ENCODE measurements at regions not wholly inside any gene's neighbourhood (a gene's known extent, or its start where the extent isn't known, plus 50 kb on each side); places are given as distances from the start of the nearest gene placed in this dataset.

DNA sequence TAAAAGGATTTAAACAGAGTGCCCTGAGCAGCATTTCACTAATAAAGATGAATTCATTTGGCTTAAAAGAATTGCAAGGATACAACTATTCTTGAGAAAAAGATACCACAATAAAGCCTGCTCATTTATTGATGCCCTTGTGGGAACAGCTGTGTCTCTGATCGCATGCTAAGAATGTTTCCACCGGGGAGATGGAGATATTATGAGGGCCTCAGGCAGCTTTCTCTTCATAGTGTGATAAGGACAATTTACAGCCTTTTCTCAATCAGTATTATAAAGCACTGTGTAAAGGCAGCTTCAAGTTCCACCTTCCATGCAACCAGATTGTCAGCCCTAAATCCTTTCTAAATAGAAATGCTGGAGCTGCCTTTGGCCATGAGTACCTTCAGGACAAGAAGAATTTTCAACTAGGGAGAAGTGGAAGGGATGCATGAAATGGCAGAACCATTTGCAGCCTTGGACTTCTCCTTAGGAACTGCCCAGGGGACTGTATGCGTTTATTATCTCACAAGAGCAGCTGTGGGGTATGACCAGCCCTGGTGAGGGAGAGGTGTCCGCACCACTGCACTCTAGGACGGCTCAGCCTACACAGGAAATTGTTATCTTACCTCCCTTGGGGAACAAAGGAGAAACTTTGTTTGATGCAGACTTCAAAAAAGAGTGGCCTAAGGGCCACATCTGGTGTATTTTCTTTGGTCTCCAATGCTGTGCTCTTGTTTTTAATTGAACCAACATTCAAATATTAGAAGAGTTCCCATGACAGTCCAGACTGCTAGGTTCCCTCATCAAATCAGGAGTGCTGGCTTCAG is 116.9 kb upstream of the PCGF5 start:
- ChIA-PET CTCF (no interaction called here), POLR2A (ENCODE audit: low non-redundant PET) (no interaction called here)
- no peak overlapping the region for H3K27ac ChIP-seq
- TF ChIP-seq, protein P1, sequence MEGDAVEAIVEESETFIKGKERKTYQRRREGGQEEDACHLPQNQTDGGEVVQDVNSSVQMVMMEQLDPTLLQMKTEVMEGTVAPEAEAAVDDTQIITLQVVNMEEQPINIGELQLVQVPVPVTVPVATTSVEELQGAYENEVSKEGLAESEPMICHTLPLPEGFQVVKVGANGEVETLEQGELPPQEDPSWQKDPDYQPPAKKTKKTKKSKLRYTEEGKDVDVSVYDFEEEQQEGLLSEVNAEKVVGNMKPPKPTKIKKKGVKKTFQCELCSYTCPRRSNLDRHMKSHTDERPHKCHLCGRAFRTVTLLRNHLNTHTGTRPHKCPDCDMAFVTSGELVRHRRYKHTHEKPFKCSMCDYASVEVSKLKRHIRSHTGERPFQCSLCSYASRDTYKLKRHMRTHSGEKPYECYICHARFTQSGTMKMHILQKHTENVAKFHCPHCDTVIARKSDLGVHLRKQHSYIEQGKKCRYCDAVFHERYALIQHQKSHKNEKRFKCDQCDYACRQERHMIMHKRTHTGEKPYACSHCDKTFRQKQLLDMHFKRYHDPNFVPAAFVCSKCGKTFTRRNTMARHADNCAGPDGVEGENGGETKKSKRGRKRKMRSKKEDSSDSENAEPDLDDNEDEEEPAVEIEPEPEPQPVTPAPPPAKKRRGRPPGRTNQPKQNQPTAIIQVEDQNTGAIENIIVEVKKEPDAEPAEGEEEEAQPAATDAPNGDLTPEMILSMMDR (conservative IDR thresholded peaks at IDR 0.05; ENCODE audit: low read depth) = no peak
- no peak for DNase-seq (ENCODE audit: low spot score)

DNA sequence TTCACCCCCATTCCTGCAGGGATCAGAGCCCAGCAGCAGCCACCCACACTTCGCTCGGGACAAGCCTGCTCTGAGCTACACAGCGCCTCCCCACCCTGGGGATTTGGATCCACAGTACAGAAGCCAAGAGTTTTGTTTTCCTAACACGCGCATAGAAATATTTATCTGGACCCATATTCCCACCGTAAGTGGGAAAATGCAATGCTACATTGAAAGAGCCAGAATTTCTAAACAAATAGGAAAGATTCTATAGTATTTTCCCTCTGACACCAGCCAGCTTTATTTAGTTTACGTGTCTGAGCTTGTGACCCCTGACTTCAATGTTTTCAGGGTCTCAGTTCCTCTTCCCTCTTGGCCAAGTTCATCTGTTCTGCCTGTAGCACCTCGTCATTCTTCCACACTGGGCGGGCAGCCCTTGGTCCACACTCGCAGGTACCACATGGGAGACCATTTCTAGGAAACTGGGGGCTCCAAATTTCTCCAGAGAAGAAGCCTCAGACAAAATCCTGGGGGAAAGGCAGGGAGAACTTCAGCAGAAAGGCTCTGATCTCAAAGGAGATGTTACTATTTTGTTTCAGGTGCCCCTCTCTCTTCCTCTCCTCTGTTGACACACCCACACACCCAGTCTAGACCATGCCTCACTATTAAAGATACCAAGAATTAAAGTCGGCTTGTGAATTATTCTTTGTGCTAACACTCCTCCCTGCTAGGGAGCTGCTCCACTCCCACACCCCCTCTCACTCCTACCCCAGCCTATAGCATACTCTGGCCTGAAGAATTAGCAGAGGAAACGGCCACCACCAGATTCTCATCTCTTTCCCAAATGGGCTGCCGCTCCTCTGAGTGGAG is 116.0 kb upstream of the PCGF5 start:
- no peak for DNase-seq (ENCODE audit: low spot score)
- POLR2A ChIA-PET (ENCODE audit: low non-redundant PET) = no interaction called here
- no peak overlapping the region for H3K27ac ChIP-seq
- TF ChIP-seq, protein P1 (conservative IDR thresholded peaks at IDR 0.05; ENCODE audit: low read depth) = no peak
- CTCF ChIA-PET = interaction anchor here (0.6 kb wide), 1 partner anchor 77 kb away, joined by 3 read pairs; no protein-coding TSS in a partner anchor

DNA sequence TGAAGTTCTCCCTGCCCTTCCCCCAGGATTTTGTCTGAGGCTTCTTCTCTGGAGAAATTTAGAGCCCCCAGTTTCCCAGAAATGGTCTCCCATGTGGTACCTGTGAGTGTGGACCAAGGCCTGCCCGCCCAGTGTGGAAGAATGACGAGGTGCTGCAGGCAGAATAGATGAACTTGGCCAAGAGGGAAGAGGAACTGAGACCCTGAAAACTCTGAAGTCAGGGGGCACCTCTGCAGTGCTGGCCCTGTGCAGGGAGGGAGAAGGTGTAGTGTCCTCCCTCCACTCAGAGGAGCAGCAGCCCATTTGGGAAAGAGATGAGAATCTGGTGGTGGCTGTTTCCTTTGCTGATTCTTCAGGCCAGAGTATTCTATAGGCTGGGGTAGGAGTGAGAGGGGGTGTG is 115.2 kb upstream of the PCGF5 start:
- TF ChIP-seq, protein P1 (conservative IDR thresholded peaks at IDR 0.05; ENCODE audit: low read depth) = no peak
- H3K27ac ChIP-seq = no peak overlapping the region
- CTCF ChIA-PET = no interaction called here
- no peak for DNase-seq (ENCODE audit: low spot score)
- POLR2A ChIA-PET (ENCODE audit: low non-redundant PET) = no interaction called here

DNA sequence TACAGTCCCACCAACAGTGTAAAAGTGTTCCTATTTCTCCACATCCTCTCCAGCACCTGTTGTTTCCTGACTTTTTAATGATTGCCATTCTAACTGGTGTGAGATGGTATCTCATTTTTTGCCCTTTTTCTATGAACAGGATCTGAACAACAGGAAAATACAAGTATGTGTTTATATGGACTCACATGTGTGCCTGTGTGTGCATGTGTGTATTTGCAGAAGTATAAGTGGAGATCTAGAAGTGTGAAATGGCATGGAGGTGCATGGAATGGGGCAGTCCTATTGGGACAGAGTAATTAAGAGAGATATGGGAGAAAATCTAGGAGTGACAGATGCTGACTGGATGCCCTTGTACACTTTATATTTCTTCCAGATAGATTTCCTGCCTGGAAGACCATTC is 111.6 kb upstream of the PCGF5 start:
- TF ChIP-seq, protein P1 (conservative IDR thresholded peaks at IDR 0.05; ENCODE audit: low read depth) = no peak
- ChIA-PET POLR2A (ENCODE audit: low non-redundant PET) (no interaction called here), CTCF (no interaction called here)
- H3K27ac ChIP-seq = no peak overlapping the region
- no peak for DNase-seq (ENCODE audit: low spot score)

DNA sequence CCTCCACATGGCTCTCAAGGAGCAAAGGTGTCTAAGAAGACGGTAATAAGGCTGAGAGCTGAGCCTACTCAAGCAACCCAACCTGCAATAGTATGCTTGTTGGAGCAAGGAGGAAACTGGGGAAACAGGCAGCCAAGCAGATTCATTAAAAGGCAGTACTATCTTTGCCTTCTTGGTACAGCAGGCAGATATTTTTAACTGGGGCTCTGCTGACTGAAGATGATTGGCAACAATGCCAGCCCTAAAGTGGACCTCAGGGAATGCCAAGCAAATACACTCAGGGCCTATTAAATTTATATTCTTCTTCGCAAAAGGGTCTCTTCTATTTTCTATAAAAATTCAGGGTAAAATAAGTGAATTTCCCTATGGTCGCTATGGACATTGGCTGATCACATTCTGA is 109.4 kb upstream of the PCGF5 start:
- CTCF ChIA-PET = no interaction called here
- DNase-seq (ENCODE audit: low spot score) = no peak
- no peak overlapping the region for H3K27ac ChIP-seq
- POLR2A ChIA-PET (ENCODE audit: low non-redundant PET) = no interaction called here
- TF ChIP-seq, protein P1 (conservative IDR thresholded peaks at IDR 0.05; ENCODE audit: low read depth) = no peak

DNA sequence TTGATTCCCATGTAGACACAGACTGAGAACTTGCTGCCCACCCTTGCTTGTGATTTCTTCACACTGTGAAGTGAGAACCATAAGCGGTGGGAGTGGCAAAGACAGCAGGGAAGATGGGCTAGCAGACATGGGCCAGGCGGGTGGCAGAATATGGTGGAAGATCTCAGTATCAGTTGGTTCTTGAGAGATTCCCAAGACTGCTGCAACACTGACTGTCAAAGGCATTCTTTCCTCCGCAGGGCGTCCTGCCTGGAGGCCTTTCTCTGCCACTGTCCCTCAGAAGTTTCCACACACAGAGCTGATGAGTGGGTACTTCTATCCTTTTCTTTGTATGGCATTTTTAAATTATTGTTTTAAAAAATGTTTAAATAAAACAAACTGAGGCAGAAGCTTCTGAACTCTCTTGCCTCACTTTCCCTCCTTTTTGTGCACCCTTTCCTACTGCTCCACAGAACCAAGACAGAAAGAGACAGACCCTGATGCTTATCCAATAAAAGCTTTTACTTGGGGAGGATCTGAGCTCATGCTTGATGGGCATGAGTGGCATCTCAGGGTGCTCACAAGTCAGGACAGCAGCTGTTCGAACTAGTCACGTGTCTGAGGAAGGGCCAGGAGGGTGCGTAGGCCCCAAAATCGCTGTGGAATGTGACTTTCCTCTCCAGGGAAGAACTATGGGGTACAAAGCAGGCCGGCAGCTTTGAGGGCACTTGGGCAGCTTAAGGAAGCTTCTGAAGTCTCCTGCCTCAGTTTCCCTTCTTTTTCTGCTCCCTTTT is 104.7 kb upstream of the PCGF5 start:
- ChIA-PET CTCF (interaction anchor here (0.6 to 1.9 kb wide), 4 partner anchors 27 to 1169 kb away, joined by 3 to 5 read pairs (median 4); no protein-coding TSS in a partner anchor), POLR2A (ENCODE audit: low non-redundant PET) (no interaction called here)
- no peak for DNase-seq (ENCODE audit: low spot score)
- TF ChIP-seq, protein P1 (conservative IDR thresholded peaks at IDR 0.05; ENCODE audit: low read depth) = no peak
- H3K27ac ChIP-seq = no peak overlapping the region
